HCT116 (cell line): ENCODE measurements at regions not wholly inside any gene's neighbourhood (a gene's known extent, or its start where the extent isn't known, plus 50 kb on each side); places are given as distances from the start of the nearest gene placed in this dataset.

Experiments
- ATAC-seq: fragments of 200-7000 bp; cut with Tn5 transposase; 2 replicates; pipeline ENCODE4 v1.9.1; 2020; ENCODE audit warnings: mild to moderate bottlenecking, moderate library complexity
- BruUV-seq: library from RNA; stranded (reverse); fragments of 400-500 nt; replicated peaks from 2 replicates; lab custom pipeline; 2021; lab: Mats Ljungman, UMichigan
- CTCF ChIA-PET: fragments of 300-600 bp; sonication (Branson Sonifier 250); formaldehyde crosslinking; loops from one replicate; lab custom pipeline; 2021; ENCODE audit warnings: antibody characterized with exemption; lab: Charles Lee
- POLR2A ChIA-PET: fragments of 300-600, 350-600 bp; sonication (Branson Sonifier 250); formaldehyde crosslinking; loops from one replicate; lab custom pipeline; 2021; ENCODE audit warnings: antibody characterized with exemption; lab: Charles Lee
- RAD21 ChIA-PET, 2 experiments: fragments of 300-600 bp; sonication (Branson Sonifier 250); formaldehyde crosslinking; loops; one replicate each; lab custom pipeline; 2023; ENCODE audit warnings: low total read pairs in 2 of 2; ENCODE audit not compliant: uncharacterized antibody in 2 of 2, unreplicated experiment in 2 of 2, low non-redundant PET in 1 of 2; lab: Charles Lee
- DNase-seq: peaks from one replicate; pipeline ENCODE4 v3.0.0-alpha.2; 2010; ENCODE audit warnings: low read depth, low spot score
- H2AFZ ChIP-seq: fragments of 200-600 bp; shearing (Covaris generic), sonication (generic); 2 replicates; pipeline ENCODE4 v1.6.1; 2017; ENCODE audit warnings: low read depth, mixed run types, mixed read lengths, antibody characterized with exemption, low read length; ENCODE audit not compliant: poor library complexity, severe bottlenecking
- H3K27ac ChIP-seq: 2 replicates; pipeline ENCODE4 v1.5.1; 2012; ENCODE audit warnings: low read depth, low read length
- H3K27me3 ChIP-seq: fragments of 200-600 bp; sonication (generic); 2 replicates; pipeline ENCODE4 v1.6.1; 2016; ENCODE audit warnings: mixed run types, low read length, mixed read lengths; ENCODE audit not compliant: insufficient read depth
- H3K36me3 ChIP-seq, 2 experiments: fragments of 200-500 bp in 1 of 2; fragments of 200-600 bp in 1 of 2; sonication (Bioruptor generic) in 1 of 2; sonication (generic) in 1 of 2; 2 replicates each; pipeline versions ENCODE4 v1.5.1 to v1.6.1; 2014 to 2016; ENCODE audit warnings: low read length in 2 of 2, inconsistent platforms in 1 of 2, mixed read lengths in 1 of 2, mixed run types in 1 of 2; ENCODE audit not compliant: insufficient read depth in 2 of 2, control insufficient read depth in 1 of 2
- H3K4me1 ChIP-seq, 2 experiments: fragments of 200-600 bp in 1 of 2; sonication (generic) in 1 of 2; 2 replicates each; pipeline versions ENCODE4 v1.5.1 to v1.6.1; 2012 to 2017; ENCODE audit warnings: low read length in 2 of 2, inconsistent platforms in 1 of 2, mild to moderate bottlenecking in 1 of 2, mixed read lengths in 1 of 2, mixed run types in 1 of 2, moderate library complexity in 1 of 2; ENCODE audit not compliant: insufficient read depth in 2 of 2, control insufficient read depth in 1 of 2
- H3K4me2 ChIP-seq: fragments of 200-600 bp; sonication (generic); 2 replicates; pipeline ENCODE4 v1.6.1; 2017; ENCODE audit warnings: mixed run types, low read length, mixed read lengths
- H3K4me3 ChIP-seq, 2 experiments: fragments of 200-600 bp in 1 of 2; sonication (generic) in 1 of 2; replicated peaks in 1 of 2; 2 replicates each; pipeline ENCODE4 v1.5.1; 2011 to 2016; ENCODE audit warnings: low read length in 2 of 2, control low read depth in 1 of 2, low read depth in 1 of 2, mild to moderate bottlenecking in 1 of 2, mixed read lengths in 1 of 2, mixed run types in 1 of 2
- H3K79me2 ChIP-seq: fragments of 200-600 bp; sonication (generic); 2 replicates; pipeline ENCODE4 v1.6.1; 2017; ENCODE audit warnings: mild to moderate bottlenecking, mixed run types, low read length, moderate library complexity, mixed read lengths; ENCODE audit not compliant: insufficient read depth
- H3K9ac ChIP-seq: fragments of 200-600 bp; sonication (generic); 2 replicates; pipeline ENCODE4 v1.6.1; 2016; ENCODE audit warnings: low read length, mixed read lengths
- H3K9me2 ChIP-seq: fragments of 200-600 bp; sonication (generic), shearing (Covaris generic); 2 replicates; pipeline ENCODE4 v1.6.1; 2017; ENCODE audit warnings: mixed run types, mild to moderate bottlenecking, moderate library complexity; ENCODE audit not compliant: insufficient read depth
- H3K9me3 ChIP-seq, 2 experiments: fragments of 200-500 bp in 1 of 2; fragments of 200-600 bp in 1 of 2; sonication (Bioruptor generic) in 1 of 2; sonication (generic) in 1 of 2; 2 replicates each; pipeline ENCODE4 v1.6.1; 2014 to 2017; ENCODE audit warnings: low read length in 2 of 2, mixed read lengths in 2 of 2, inconsistent platforms in 1 of 2, low read depth in 1 of 2, mild to moderate bottlenecking in 1 of 2, mixed run types in 1 of 2, moderate library complexity in 1 of 2; ENCODE audit not compliant: control insufficient read depth in 1 of 2, insufficient read depth in 1 of 2
- H4K20me1 ChIP-seq: fragments of 200-600 bp; sonication (generic), shearing (Covaris generic); 2 replicates; pipeline ENCODE4 v1.6.1; 2017; ENCODE audit warnings: mixed run types, mild to moderate bottlenecking, moderate library complexity; ENCODE audit not compliant: insufficient read depth
- ATF3 ChIP-seq: IDR thresholded peaks from 2 replicates; pipeline ENCODE4 v1.6.1; 2012
- CBX3 ChIP-seq: IDR thresholded peaks from 2 replicates; pipeline ENCODE4 v1.6.1; 2012; ENCODE audit warnings: low read depth
- CEBPB ChIP-seq: IDR thresholded peaks from 2 replicates; pipeline ENCODE4 v1.6.1; 2012; ENCODE audit warnings: low read depth
- EGR1 ChIP-seq: IDR thresholded peaks from 2 replicates; pipeline ENCODE4 v1.6.1; 2012; ENCODE audit warnings: low read depth
- FOSL1 ChIP-seq: IDR thresholded peaks from 2 replicates; pipeline ENCODE4 v1.6.1; 2012; ENCODE audit warnings: low read depth
- JUND ChIP-seq: IDR thresholded peaks from 2 replicates; pipeline ENCODE4 v1.6.1; 2012
- POLR2A ChIP-seq: IDR thresholded peaks from 2 replicates; pipeline ENCODE4 v1.7.0; 2011; ENCODE audit warnings: borderline replicate concordance; ENCODE audit not compliant: insufficient read depth, insufficient read length; ENCODE audit errors: extremely low read depth
- POLR2AphosphoS5 ChIP-seq: IDR thresholded peaks from 2 replicates; pipeline ENCODE4 v1.6.1; 2011; ENCODE audit warnings: mild to moderate bottlenecking, low read depth, low read length, moderate library complexity
- RAD21 ChIP-seq: IDR thresholded peaks from 2 replicates; pipeline ENCODE4 v1.6.1; 2012; ENCODE audit warnings: low read depth, mild to moderate bottlenecking
- REST ChIP-seq: IDR thresholded peaks from 2 replicates; pipeline ENCODE4 v1.6.1; 2012; ENCODE audit warnings: low read depth
- SIN3A ChIP-seq: IDR thresholded peaks from 2 replicates; pipeline ENCODE4 v1.6.1; 2012; ENCODE audit warnings: low read depth
- SP1 ChIP-seq: IDR thresholded peaks from 2 replicates; pipeline ENCODE4 v1.6.1; 2012; ENCODE audit warnings: low read depth
- YY1 ChIP-seq: IDR thresholded peaks from 2 replicates; pipeline ENCODE4 v1.6.1; 2011; ENCODE audit warnings: low read length, low read depth, moderate library complexity, mild to moderate bottlenecking; ENCODE audit not compliant: insufficient replicate concordance; ENCODE audit errors: extremely low read depth
- ZFX ChIP-seq: fragments of 450-650 bp; IDR thresholded peaks from 2 replicates; pipeline ENCODE4 v1.6.1; 2017
- ZNF274 ChIP-seq: fragments of 200-500 bp; sonication (Bioruptor generic); IDR thresholded peaks from 2 replicates; pipeline ENCODE4 v1.6.1; 2014; ENCODE audit warnings: mild to moderate bottlenecking, low read depth, low read length, inconsistent platforms
- intact Hi-C: fragments of 100-400 bp; cut with micrococcal nuclease; formaldehyde crosslinking; loops from 2 replicates; pipeline ENCODE4 v1.10.0; 2022
- TF ChIP-seq, protein P1 (sequence below), 3 experiments: fragments of 200-600 bp in 1 of 3; sonication (generic) in 1 of 3; IDR thresholded peaks in 2 of 3; conservative IDR thresholded peaks in 1 of 3; 2 replicates each; pipeline ENCODE4 v1.5.1; 2012 to 2017; ENCODE audit warnings: low read depth in 2 of 3, low read length in 2 of 3, antibody characterized with exemption in 1 of 3, borderline replicate concordance in 1 of 3, control low read depth in 1 of 3, mild to moderate bottlenecking in 1 of 3, mixed read lengths in 1 of 3, mixed run types in 1 of 3, moderate library complexity in 1 of 3; ENCODE audit not compliant: insufficient read depth in 1 of 3

DNA sequence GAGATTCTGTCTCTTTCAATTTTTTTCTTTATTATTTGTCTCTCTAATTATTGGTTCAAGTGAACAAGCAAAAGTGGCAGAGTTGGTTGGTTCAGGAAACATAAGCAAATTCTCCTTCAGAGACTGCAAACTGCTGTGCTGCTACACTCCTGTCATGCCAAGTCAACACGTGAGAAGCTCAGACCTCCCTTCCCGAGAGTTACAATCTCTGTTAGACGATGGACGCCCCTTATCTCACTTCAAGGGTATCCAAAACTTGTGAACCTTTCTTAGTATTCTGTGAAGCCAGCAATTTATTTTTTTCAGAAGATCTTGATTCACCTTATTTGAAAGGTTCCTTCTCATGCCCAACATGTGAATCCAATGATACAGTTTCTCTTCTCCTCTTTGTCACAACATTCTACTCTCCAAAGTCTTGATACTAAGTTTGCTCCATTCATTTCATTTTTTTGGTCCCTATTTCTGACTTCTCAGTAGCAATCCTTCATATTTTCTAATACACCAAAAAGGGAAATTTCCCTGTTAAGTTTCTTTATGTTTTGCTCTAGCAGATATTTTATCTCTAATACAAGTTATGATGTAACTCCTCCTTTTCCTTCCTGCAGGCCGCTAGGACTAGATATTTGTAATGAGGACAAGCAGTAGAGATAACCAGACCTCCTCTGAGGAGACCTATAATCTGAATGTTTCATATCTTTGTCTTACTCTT is 448.8 kb upstream of the CITED2 start:
- Histone ChIP-seq H3K9me2 (no peaks in the 10 kb centered on the region; the same call in 1 of the 2 replicates), H3K9me3 (no peaks in the 10 kb centered on the region), H3K9ac (no peak overlapping the region), H3K4me1 (peaks cover 19 to 23% of the 10 kb centered on the region in 2 experiments), H2AFZ (no peak overlapping the region), H3K36me3 (no peaks in the 10 kb centered on the region), H3K4me3 (no peak overlapping the region), H4K20me1 (no peaks in the 10 kb centered on the region), H3K79me2 (no peaks in the 10 kb centered on the region), H3K4me2 (no peak overlapping the region), H3K27ac (no peak overlapping the region), H3K27me3 (no peaks in the 10 kb centered on the region)
- intact Hi-C loops: no loop called here
- ChIA-PET POLR2A (no interaction called here), CTCF (no interaction called here), RAD21 (no interaction called here)
- BruUV-seq: no TSS peak
- TF ChIP-seq POLR2AphosphoS5: no peak
- TF ChIP-seq EGR1: no peak
- TF ChIP-seq JUND: no peak
- no peak for TF ChIP-seq YY1
- DNase-seq (no peak), ATAC-seq (no peak)

GRCh38 chr6:139821676-139822223 is 447.3 kb upstream of the CITED2 start:
- DNase-seq: no peak
- Histone ChIP-seq H3K4me1 (peaks cover 19 to 23% of the 10 kb centered on the region in 2 experiments), H3K36me3 (no peaks in the 10 kb centered on the region), H3K4me2 (no peak overlapping the region), H3K9me3 (no peaks in the 10 kb centered on the region), H4K20me1 (no peaks in the 10 kb centered on the region), H3K27ac (no peak overlapping the region), H3K27me3 (no peaks in the 10 kb centered on the region), H3K4me3 (no peak overlapping the region), H3K79me2 (no peaks in the 10 kb centered on the region), H3K9me2 (no peaks in the 10 kb centered on the region; the same call in 1 of the 2 replicates), H3K9ac (no peak overlapping the region), H2AFZ (peak overlapping the region; percentile 6)
- RAD21 ChIA-PET: no interaction called here
- CTCF ChIA-PET: interaction anchor here (1.0 kb wide), 1 partner anchor 452 kb away, joined by 4 read pairs; no protein-coding TSS in a partner anchor
- ATAC-seq: no peak
- intact Hi-C loops: no loop called here
- no TSS peak for BruUV-seq
- POLR2A ChIA-PET: no interaction called here
- no peak for TF ChIP-seq CEBPB
- TF ChIP-seq POLR2A: no peak
- TF ChIP-seq, protein P1, sequence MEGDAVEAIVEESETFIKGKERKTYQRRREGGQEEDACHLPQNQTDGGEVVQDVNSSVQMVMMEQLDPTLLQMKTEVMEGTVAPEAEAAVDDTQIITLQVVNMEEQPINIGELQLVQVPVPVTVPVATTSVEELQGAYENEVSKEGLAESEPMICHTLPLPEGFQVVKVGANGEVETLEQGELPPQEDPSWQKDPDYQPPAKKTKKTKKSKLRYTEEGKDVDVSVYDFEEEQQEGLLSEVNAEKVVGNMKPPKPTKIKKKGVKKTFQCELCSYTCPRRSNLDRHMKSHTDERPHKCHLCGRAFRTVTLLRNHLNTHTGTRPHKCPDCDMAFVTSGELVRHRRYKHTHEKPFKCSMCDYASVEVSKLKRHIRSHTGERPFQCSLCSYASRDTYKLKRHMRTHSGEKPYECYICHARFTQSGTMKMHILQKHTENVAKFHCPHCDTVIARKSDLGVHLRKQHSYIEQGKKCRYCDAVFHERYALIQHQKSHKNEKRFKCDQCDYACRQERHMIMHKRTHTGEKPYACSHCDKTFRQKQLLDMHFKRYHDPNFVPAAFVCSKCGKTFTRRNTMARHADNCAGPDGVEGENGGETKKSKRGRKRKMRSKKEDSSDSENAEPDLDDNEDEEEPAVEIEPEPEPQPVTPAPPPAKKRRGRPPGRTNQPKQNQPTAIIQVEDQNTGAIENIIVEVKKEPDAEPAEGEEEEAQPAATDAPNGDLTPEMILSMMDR (IDR thresholded peaks at IDR 0.05 in 2 of 3, conservative IDR thresholded peaks at IDR 0.05 in 1 of 3; ENCODE audit: borderline replicate concordance in 1 of 3, insufficient read depth in 1 of 3, low read depth in 2 of 3, low read length in 2 of 3): no peak
- TF ChIP-seq ZNF274: no peak
- no peak for TF ChIP-seq REST
- TF ChIP-seq POLR2AphosphoS5: no peak
- TF ChIP-seq SP1: no peak
- no peak for TF ChIP-seq ZFX
- no peak for TF ChIP-seq ATF3
- TF ChIP-seq CBX3: no peak
- no peak for TF ChIP-seq SIN3A
- no peak for TF ChIP-seq FOSL1
- TF ChIP-seq RAD21: no peak
